HEK293 (cell line): ENCODE measurements at regions not wholly inside any gene's neighbourhood (a gene's known extent, or its start where the extent isn't known, plus 50 kb on each side); places are given as distances from the start of the nearest gene placed in this dataset.

Experiments used
- CTCF ChIA-PET: fragments of 350-600 bp; formaldehyde crosslinking; extraction: SDS; loops from one replicate; lab custom pipeline; 2021; ENCODE audit warnings: antibody characterized with exemption; lab: Yijun Ruan, JAX
- POLR2A ChIA-PET: fragments of 300-600 bp; formaldehyde crosslinking; extraction: SDS; loops from one replicate; lab custom pipeline; 2020; ENCODE audit warnings: antibody characterized with exemption, inconsistent platforms; lab: Yijun Ruan, JAX
- H3K27ac ChIP-seq: fragments of 200-500 bp; sonication (Bioruptor generic); 2 replicates; pipeline ENCODE4 v1.5.1; 2014; ENCODE audit warnings: low read depth, low read length, control low read depth, inconsistent platforms; ENCODE audit errors: extremely low read depth
- H3K36me3 ChIP-seq, 2 experiments: fragments of 200-500 bp in 1 of 2; sonication (Bioruptor generic) in 1 of 2; 1 replicate in 1 of 2; 2 replicates in 1 of 2; pipeline ENCODE4 v1.5.1; 2014 to 2017; ENCODE audit warnings: inconsistent platforms in 2 of 2, low read length in 2 of 2; ENCODE audit not compliant: control insufficient read depth in 2 of 2, insufficient read depth in 1 of 2
- H3K4me1 ChIP-seq: fragments of 200-500 bp; sonication (Bioruptor generic); 2 replicates; pipeline ENCODE4 v1.5.1; 2014; ENCODE audit warnings: mild to moderate bottlenecking, low read length, inconsistent platforms; ENCODE audit not compliant: control insufficient read depth, insufficient read depth
- H3K4me3 ChIP-seq: 2 replicates; pipeline ENCODE4 v1.5.1; 2011; ENCODE audit warnings: low read depth, mild to moderate bottlenecking, control low read depth, low read length, moderate library complexity
- H3K9me3 ChIP-seq: fragments of 200-500 bp; sonication (Bioruptor generic); 2 replicates; pipeline ENCODE4 v1.5.1; 2014; ENCODE audit warnings: low read depth, low read length, inconsistent platforms; ENCODE audit not compliant: control insufficient read depth, insufficient read depth
- GLI2 ChIP-seq: fragments of 450-650 bp; formaldehyde crosslinking; IDR thresholded peaks from 2 replicates; pipeline ENCODE4; 2017; ENCODE audit warnings: missing biosample characterization, missing genetic modification characterization, low read depth, borderline replicate concordance
- IKZF3 ChIP-seq: fragments of 450-650 bp; IDR thresholded peaks from 2 replicates; pipeline ENCODE4 v1.5.0; 2018; ENCODE audit warnings: missing biosample characterization, mild to moderate bottlenecking, missing genetic modification characterization, moderate library complexity
- MZF1 ChIP-seq: fragments of 450-650 bp; formaldehyde crosslinking; IDR thresholded peaks from 2 replicates; pipeline ENCODE4 v1.5.1; 2017; ENCODE audit warnings: missing biosample characterization, missing genetic modification characterization, borderline replicate concordance
- OSR2 ChIP-seq: fragments of 450-650 bp; formaldehyde crosslinking; IDR thresholded peaks from 2 replicates; pipeline ENCODE4 v1.5.1; 2016; ENCODE audit warnings: missing biosample characterization, missing genetic modification characterization
- PRDM6 ChIP-seq: fragments of 450-650 bp; formaldehyde crosslinking; IDR thresholded peaks from 2 replicates; pipeline ENCODE4 v1.5.1; 2017; ENCODE audit warnings: missing biosample characterization, missing genetic modification characterization
- SP2 ChIP-seq: fragments of 450-650 bp; formaldehyde crosslinking; IDR thresholded peaks from 2 replicates; pipeline ENCODE4 v1.5.1; 2016; ENCODE audit warnings: missing biosample characterization, missing genetic modification characterization
- WT1 ChIP-seq: fragments of 450-650 bp; formaldehyde crosslinking; IDR thresholded peaks from 2 replicates; pipeline ENCODE4 v1.5.1; 2016; ENCODE audit warnings: missing biosample characterization, missing genetic modification characterization
- ZBTB48 ChIP-seq: fragments of 450-650 bp; formaldehyde crosslinking; IDR thresholded peaks from 2 replicates; pipeline ENCODE4 v1.5.1; 2016; ENCODE audit warnings: missing biosample characterization, missing genetic modification characterization
- ZIC2 ChIP-seq: fragments of 450-650 bp; formaldehyde crosslinking; IDR thresholded peaks from 2 replicates; pipeline ENCODE4 v1.5.1; 2016; ENCODE audit warnings: missing biosample characterization, missing genetic modification characterization
- ZNF19 ChIP-seq: fragments of 450-650 bp; formaldehyde crosslinking; IDR thresholded peaks from 2 replicates; pipeline ENCODE4; 2016; ENCODE audit warnings: missing biosample characterization, missing genetic modification characterization, low read depth
- ZNF211 ChIP-seq: fragments of 450-650 bp; formaldehyde crosslinking; IDR thresholded peaks from 2 replicates; pipeline ENCODE4 v1.5.1; 2016; ENCODE audit warnings: low read depth, missing biosample characterization, missing genetic modification characterization
- ZNF24 ChIP-seq: fragments of 450-650 bp; formaldehyde crosslinking; IDR thresholded peaks from 2 replicates; pipeline ENCODE4 v1.5.1; 2016; ENCODE audit warnings: missing biosample characterization, missing genetic modification characterization
- ZNF266 ChIP-seq: fragments of 450-650 bp; formaldehyde crosslinking; IDR thresholded peaks from 2 replicates; pipeline ENCODE4 v1.5.1; 2016; ENCODE audit warnings: missing biosample characterization, missing genetic modification characterization, low read depth
- ZNF37A ChIP-seq: fragments of 450-650 bp; IDR thresholded peaks from 2 replicates; pipeline ENCODE4 v1.5.1; 2018; ENCODE audit warnings: missing biosample characterization, missing genetic modification characterization
- ZNF596 ChIP-seq: fragments of 450-650 bp; IDR thresholded peaks from 2 replicates; pipeline ENCODE4 v1.5.0; 2018; ENCODE audit warnings: missing biosample characterization, mild to moderate bottlenecking, missing genetic modification characterization, moderate library complexity
- ZNF654 ChIP-seq: fragments of 450-650 bp; formaldehyde crosslinking; IDR thresholded peaks from 2 replicates; pipeline ENCODE4 v1.5.1; 2016; ENCODE audit warnings: low read depth, missing biosample characterization, missing genetic modification characterization
- ZNF704 ChIP-seq: fragments of 450-650 bp; formaldehyde crosslinking; IDR thresholded peaks from 2 replicates; pipeline ENCODE4 v1.5.1; 2016; ENCODE audit warnings: missing biosample characterization, missing genetic modification characterization
- TF ChIP-seq, protein P1 (sequence below): fragments of 450-650 bp; formaldehyde crosslinking; IDR thresholded peaks from 2 replicates; pipeline ENCODE4 v1.5.1; 2016; ENCODE audit warnings: missing biosample characterization, missing genetic modification characterization
- TF ChIP-seq, protein P2 (sequence below): fragments of 450-650 bp; formaldehyde crosslinking; IDR thresholded peaks from 2 replicates; pipeline ENCODE4 v1.5.1; 2017; ENCODE audit warnings: missing biosample characterization, mild to moderate bottlenecking, missing genetic modification characterization, moderate library complexity
- TF ChIP-seq, protein P3 (sequence below): fragments of 450-650 bp; formaldehyde crosslinking; IDR thresholded peaks from 2 replicates; pipeline ENCODE4 v1.5.1; 2016; ENCODE audit warnings: missing biosample characterization, missing genetic modification characterization

- peak; percentile 55; the same call in 1 of the 2 replicates for TF ChIP-seq OSR2 (tag by site-specific recombination)
- peak; percentile 94 for TF ChIP-seq MZF1 (tag by site-specific recombination)
- TF ChIP-seq ZBTB48 (tag by site-specific recombination), result no peak
- peak; percentile 51; the same call in 1 of the 2 replicates for TF ChIP-seq IKZF3 (tag by site-specific recombination)
- TF ChIP-seq ZNF37A (tag by site-specific recombination), result no peak
- 0 out of 2 replicates have a peak, but pooled peaks have one; percentile 44 for TF ChIP-seq ZNF596 (tag by site-specific recombination)
Observed at GRCh38 chr6:56816370-56816769, 138.5 kb upstream of the BEND6 start (continued).

- Histone ChIP-seq H3K9me3 (no peaks in the 10 kb centered on the region), H3K4me1 (peaks cover 31% of the 10 kb centered on the region), H3K36me3 (no peaks in the 10 kb centered on the region), H3K27ac (no peak overlapping the region), H3K4me3 (no peak overlapping the region)
- TF ChIP-seq PRDM6 (tag by site-specific recombination) (0 out of 2 replicates have a peak, but pooled peaks have one; percentile 48), ZNF704 (no peak), ZNF654 (no peak), ZIC2 (tag by site-specific recombination) (no peak)
- TF ChIP-seq, protein P1, sequence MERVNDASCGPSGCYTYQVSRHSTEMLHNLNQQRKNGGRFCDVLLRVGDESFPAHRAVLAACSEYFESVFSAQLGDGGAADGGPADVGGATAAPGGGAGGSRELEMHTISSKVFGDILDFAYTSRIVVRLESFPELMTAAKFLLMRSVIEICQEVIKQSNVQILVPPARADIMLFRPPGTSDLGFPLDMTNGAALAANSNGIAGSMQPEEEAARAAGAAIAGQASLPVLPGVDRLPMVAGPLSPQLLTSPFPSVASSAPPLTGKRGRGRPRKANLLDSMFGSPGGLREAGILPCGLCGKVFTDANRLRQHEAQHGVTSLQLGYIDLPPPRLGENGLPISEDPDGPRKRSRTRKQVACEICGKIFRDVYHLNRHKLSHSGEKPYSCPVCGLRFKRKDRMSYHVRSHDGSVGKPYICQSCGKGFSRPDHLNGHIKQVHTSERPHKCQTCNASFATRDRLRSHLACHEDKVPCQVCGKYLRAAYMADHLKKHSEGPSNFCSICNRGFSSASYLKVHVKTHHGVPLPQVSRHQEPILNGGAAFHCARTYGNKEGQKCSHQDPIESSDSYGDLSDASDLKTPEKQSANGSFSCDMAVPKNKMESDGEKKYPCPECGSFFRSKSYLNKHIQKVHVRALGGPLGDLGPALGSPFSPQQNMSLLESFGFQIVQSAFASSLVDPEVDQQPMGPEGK (tag by site-specific recombination), result no peak
- POLR2A ChIA-PET, result interaction anchor here (0.6 kb wide), 1 partner anchor 28 kb away, joined by 6 read pairs; no protein-coding TSS in a partner anchor
- CTCF ChIA-PET, result interaction anchor here (0.8 to 1.5 kb wide), 5 partner anchors 25 to 197 kb away, joined by 3 to 7 read pairs (median 5); no protein-coding TSS in a partner anchor
Observed at GRCh38 chr6:56815436-56815835, 139.5 kb upstream of the BEND6 start.

- H3K36me3 ChIP-seq, result no peaks in the 10 kb centered on the region
- POLR2A ChIA-PET, result no interaction called here
- CTCF ChIA-PET, result interaction anchor here (0.6 to 1.5 kb wide), 7 partner anchors 25 to 197 kb away, joined by 3 to 7 read pairs (median 5); no protein-coding TSS in a partner anchor
- peaks cover 26% of the 10 kb centered on the region for H3K4me1 ChIP-seq
- no peak overlapping the region for H3K27ac ChIP-seq
- H3K4me3 ChIP-seq, result no peak overlapping the region
- TF ChIP-seq WT1 (0 out of 2 replicates have a peak, but pooled peaks have one; percentile 18), GLI2 (tag by site-specific recombination) (no peak), ZNF24 (tag by site-specific recombination) (no peak), ZNF266 (tag by site-specific recombination) (no peak), ZNF19 (no peak), ZNF211 (tag by site-specific recombination) (no peak), SP2 (tag by site-specific recombination) (no peak)
- TF ChIP-seq, protein P2, sequence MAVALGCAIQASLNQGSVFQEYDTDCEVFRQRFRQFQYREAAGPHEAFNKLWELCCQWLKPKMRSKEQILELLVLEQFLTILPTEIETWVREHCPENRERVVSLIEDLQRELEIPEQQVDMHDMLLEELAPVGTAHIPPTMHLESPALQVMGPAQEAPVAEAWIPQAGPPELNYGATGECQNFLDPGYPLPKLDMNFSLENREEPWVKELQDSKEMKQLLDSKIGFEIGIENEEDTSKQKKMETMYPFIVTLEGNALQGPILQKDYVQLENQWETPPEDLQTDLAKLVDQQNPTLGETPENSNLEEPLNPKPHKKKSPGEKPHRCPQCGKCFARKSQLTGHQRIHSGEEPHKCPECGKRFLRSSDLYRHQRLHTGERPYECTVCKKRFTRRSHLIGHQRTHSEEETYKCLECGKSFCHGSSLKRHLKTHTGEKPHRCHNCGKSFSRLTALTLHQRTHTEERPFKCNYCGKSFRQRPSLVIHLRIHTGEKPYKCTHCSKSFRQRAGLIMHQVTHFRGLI (tag by site-specific recombination), result no peak
- TF ChIP-seq, protein P3, sequence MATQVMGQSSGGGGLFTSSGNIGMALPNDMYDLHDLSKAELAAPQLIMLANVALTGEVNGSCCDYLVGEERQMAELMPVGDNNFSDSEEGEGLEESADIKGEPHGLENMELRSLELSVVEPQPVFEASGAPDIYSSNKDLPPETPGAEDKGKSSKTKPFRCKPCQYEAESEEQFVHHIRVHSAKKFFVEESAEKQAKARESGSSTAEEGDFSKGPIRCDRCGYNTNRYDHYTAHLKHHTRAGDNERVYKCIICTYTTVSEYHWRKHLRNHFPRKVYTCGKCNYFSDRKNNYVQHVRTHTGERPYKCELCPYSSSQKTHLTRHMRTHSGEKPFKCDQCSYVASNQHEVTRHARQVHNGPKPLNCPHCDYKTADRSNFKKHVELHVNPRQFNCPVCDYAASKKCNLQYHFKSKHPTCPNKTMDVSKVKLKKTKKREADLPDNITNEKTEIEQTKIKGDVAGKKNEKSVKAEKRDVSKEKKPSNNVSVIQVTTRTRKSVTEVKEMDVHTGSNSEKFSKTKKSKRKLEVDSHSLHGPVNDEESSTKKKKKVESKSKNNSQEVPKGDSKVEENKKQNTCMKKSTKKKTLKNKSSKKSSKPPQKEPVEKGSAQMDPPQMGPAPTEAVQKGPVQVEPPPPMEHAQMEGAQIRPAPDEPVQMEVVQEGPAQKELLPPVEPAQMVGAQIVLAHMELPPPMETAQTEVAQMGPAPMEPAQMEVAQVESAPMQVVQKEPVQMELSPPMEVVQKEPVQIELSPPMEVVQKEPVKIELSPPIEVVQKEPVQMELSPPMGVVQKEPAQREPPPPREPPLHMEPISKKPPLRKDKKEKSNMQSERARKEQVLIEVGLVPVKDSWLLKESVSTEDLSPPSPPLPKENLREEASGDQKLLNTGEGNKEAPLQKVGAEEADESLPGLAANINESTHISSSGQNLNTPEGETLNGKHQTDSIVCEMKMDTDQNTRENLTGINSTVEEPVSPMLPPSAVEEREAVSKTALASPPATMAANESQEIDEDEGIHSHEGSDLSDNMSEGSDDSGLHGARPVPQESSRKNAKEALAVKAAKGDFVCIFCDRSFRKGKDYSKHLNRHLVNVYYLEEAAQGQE (tag by site-specific recombination), result no peak
- no peaks in the 10 kb centered on the region for H3K9me3 ChIP-seq
Observed at GRCh38 chr6:56814802-56815201, 140.1 kb upstream of the BEND6 start.
